B cell (primary cell): ENCODE measurements at regions not wholly inside any gene's neighbourhood (a gene's known extent, or its start where the extent isn't known, plus 50 kb on each side); places are given as distances from the start of the nearest gene placed in this dataset.

Experiments used
- ATAC-seq: fragments of 200-7000 bp; cut with Tn5 transposase; one replicate; pipeline ENCODE4 v1.10.0; 2021; ENCODE audit warnings: low read depth, mild to moderate bottlenecking, moderate number of reproducible peaks, moderate library complexity
- CTCF ChIA-PET: fragments of 350-600 bp; sonication (Branson Sonifier 250); formaldehyde crosslinking; loops from one replicate; lab custom pipeline; 2021; ENCODE audit warnings: antibody characterized with exemption, inconsistent platforms; lab: Charles Lee
- POLR2A ChIA-PET: fragments of 350-600 bp; sonication (Branson Sonifier 250); formaldehyde crosslinking; loops from one replicate; lab custom pipeline; 2021; ENCODE audit warnings: antibody characterized with exemption; lab: Charles Lee
- DNase-seq: peaks from one replicate; pipeline ENCODE4 v3.0.0; 2013
- H2AFZ ChIP-seq: 2 replicates; pipeline ENCODE4 v1.6.1; 2012; ENCODE audit warnings: mild to moderate bottlenecking, low read depth, low read length; ENCODE audit not compliant: insufficient read depth, poor library complexity, severe bottlenecking
- H3K27ac ChIP-seq, 2 donors: 1 replicate in 1 of 2; 2 replicates in 1 of 2; pipeline ENCODE4 v1.5.1; 2012 to 2013; ENCODE audit warnings: low read length in 2 of 2, mild to moderate bottlenecking in 2 of 2, moderate library complexity in 1 of 2
- H3K27me3 ChIP-seq, 4 experiments: fragments of 200-600 bp in 1 of 4; sonication (generic) in 1 of 4; replicated peaks in 1 of 4; 1 replicate in 2 of 4; 2 replicates in 2 of 4; pipeline versions ENCODE4 v1.6.1 to v1.7.0; 2013 to 2016; ENCODE audit warnings: low read length in 3 of 4, mild to moderate bottlenecking in 2 of 4, mixed read lengths in 1 of 4, moderate library complexity in 1 of 4; ENCODE audit not compliant: insufficient read depth in 4 of 4, control insufficient read depth in 3 of 4; ENCODE audit errors: control extremely low read depth in 1 of 4
- H3K36me3 ChIP-seq, 2 experiments: replicated peaks in 1 of 2; 1 replicate in 1 of 2; 2 replicates in 1 of 2; pipeline versions ENCODE4 v1.6.1 to v1.7.1; 2013; ENCODE audit warnings: low read length in 1 of 2; ENCODE audit not compliant: insufficient read depth in 2 of 2, control insufficient read depth in 1 of 2; ENCODE audit errors: control extremely low read depth in 1 of 2, extremely low read depth in 1 of 2
- H3K4me1 ChIP-seq, 2 donors: fragments of 200-600 bp in 1 of 2; sonication (generic) in 1 of 2; 1 replicate in 1 of 2; 2 replicates in 1 of 2; pipeline versions ENCODE4 v1.5.1 to v1.6.1; 2013 to 2017; ENCODE audit warnings: low read length in 2 of 2; ENCODE audit not compliant: control insufficient read depth in 2 of 2, insufficient read depth in 2 of 2
- H3K4me2 ChIP-seq: replicated peaks from 2 replicates; pipeline ENCODE3; 2012; ENCODE audit warnings: mild to moderate bottlenecking, low read depth, low read length; ENCODE audit not compliant: poor library complexity, severe bottlenecking
- H3K4me3 ChIP-seq, 5 experiments: fragments of 200-600 bp in 1 of 5; sonication (generic) in 1 of 5; 1 replicate in 3 of 5; 2 replicates in 2 of 5; pipeline versions ENCODE4 v1.5.1 to v1.7.0; 2011 to 2016; ENCODE audit warnings: low read length in 4 of 5, mild to moderate bottlenecking in 4 of 5, low read depth in 2 of 5, control low read depth in 1 of 5, moderate library complexity in 1 of 5; ENCODE audit not compliant: insufficient read depth in 1 of 5; ENCODE audit errors: control extremely low read depth in 1 of 5, extremely low read depth in 1 of 5
- H3K79me2 ChIP-seq: fragments of 200-600 bp; sonication (generic); one replicate; pipeline ENCODE4 v1.6.0; 2016; ENCODE audit warnings: low read length; ENCODE audit not compliant: control insufficient read depth, insufficient read depth
- H3K9ac ChIP-seq: fragments of 200-600 bp; sonication (generic); 2 replicates; pipeline ENCODE4 v1.6.1; 2017; ENCODE audit warnings: mild to moderate bottlenecking, low read length, moderate library complexity
- H3K9me3 ChIP-seq, 3 donors: one replicate each; pipeline versions ENCODE4 v1.6.1 to v1.7.1; 2013; ENCODE audit warnings: low read length in 2 of 3; ENCODE audit not compliant: control insufficient read depth in 2 of 3, insufficient read depth in 1 of 3; ENCODE audit errors: control extremely low read depth in 1 of 3
- H4K20me1 ChIP-seq: 2 replicates; pipeline ENCODE4 v1.6.0; 2012; ENCODE audit warnings: mild to moderate bottlenecking, low read length; ENCODE audit not compliant: insufficient read depth, control insufficient read depth, poor library complexity, severe bottlenecking
- H3K27ac Mint-ChIP-seq: one replicate; pipeline ENCODE4 v1.8.0; 2021; ENCODE audit warnings: mixed read lengths
- H3K27me3 Mint-ChIP-seq: one replicate; pipeline ENCODE4 v1.8.0; 2021; ENCODE audit warnings: mixed read lengths
- H3K4me1 Mint-ChIP-seq: one replicate; pipeline ENCODE4 v1.8.0; 2021; ENCODE audit warnings: mixed read lengths
- H3K4me3 Mint-ChIP-seq: one replicate; pipeline ENCODE4 v1.8.0; 2021; ENCODE audit warnings: mixed read lengths
- H3K9me3 Mint-ChIP-seq: one replicate; pipeline ENCODE4 v1.8.0; 2022; ENCODE audit warnings: mixed read lengths; ENCODE audit not compliant: insufficient read depth
- EZH2 ChIP-seq: IDR thresholded peaks from 2 replicates; pipeline ENCODE4 v1.6.1; 2012; ENCODE audit warnings: borderline replicate concordance, low read depth, mild to moderate bottlenecking, moderate library complexity, low read length; ENCODE audit not compliant: insufficient read depth, poor library complexity, severe bottlenecking
- WGBS: methylation state at CpG from one replicate; pipeline ENCODE4 v1.1.5; 2013; ENCODE audit warnings: missing lambda C conversion rate; ENCODE audit not compliant: insufficient coverage; 5-methylcytosine and 5-hydroxymethylcytosine counted together
- intact Hi-C: fragments of 100-400 bp; cut with micrococcal nuclease; formaldehyde crosslinking; loops from one replicate; pipeline ENCODE4 v1.10.0; 2022
- TF ChIP-seq, protein P1 (sequence below): fragments of 200-600 bp; IDR thresholded peaks from one replicate; pipeline ENCODE4 v1.8.0; 2022; ENCODE audit warnings: antibody characterized with exemption, mild to moderate bottlenecking

DNA sequence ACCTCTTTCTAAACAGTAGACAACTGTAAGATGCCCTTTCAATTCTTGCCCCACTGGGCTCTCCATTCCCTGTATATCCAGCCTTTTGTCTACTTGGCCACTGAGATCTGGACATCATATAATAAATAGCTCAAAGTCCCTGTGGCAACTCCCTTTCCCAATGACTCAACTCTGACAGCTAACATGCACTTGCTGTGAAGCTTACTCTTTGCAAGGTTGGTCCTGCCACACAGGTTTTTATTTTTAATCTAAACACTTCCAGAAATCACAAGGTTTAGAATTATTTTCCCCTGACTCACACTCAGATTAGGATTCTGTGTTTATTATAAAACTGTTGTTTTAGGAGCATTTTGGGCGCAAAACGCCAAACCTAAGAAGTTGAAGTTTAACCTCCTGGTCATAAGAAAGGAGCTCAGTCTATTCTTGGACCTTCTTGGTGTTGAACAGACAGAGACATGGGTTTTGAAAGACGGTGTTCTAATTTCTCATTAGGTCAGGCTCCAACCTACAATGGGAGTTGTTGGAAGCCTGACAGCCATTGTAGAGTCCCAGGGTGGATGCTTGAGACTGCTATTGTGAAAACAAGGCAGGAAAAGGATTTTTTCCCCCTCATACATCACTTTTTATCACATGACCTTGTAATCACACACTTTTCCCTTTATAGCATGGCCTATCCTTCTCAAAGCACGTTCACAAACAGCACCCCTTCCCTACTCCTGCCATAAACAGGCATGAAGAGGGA is 124.7 kb upstream of the SERPINE2 start:
- no peak overlapping the region for H3K4me3 ChIP-seq
- H3K27ac Mint-ChIP-seq, result no peak overlapping the region
- no peaks in the 10 kb centered on the region for H3K79me2 ChIP-seq
- H3K4me1 ChIP-seq, result no peaks in the 10 kb centered on the region
- 71% methylated on average over 2 of the region's 4 CpGs for WGBS
- ChIA-PET CTCF (interaction anchor here (0.7 kb wide), 1 partner anchor 169 kb away, joined by 3 read pairs; no protein-coding TSS in a partner anchor), POLR2A (no interaction called here)
- no peak overlapping the region for H3K4me3 Mint-ChIP-seq
- DNase-seq, result no peak
- peaks cover 0 to 4% (median 0%) of the 10 kb centered on the region in 4 experiments for H3K27me3 ChIP-seq
- H3K27ac ChIP-seq, result no peak overlapping the region
- TF ChIP-seq, protein P1, sequence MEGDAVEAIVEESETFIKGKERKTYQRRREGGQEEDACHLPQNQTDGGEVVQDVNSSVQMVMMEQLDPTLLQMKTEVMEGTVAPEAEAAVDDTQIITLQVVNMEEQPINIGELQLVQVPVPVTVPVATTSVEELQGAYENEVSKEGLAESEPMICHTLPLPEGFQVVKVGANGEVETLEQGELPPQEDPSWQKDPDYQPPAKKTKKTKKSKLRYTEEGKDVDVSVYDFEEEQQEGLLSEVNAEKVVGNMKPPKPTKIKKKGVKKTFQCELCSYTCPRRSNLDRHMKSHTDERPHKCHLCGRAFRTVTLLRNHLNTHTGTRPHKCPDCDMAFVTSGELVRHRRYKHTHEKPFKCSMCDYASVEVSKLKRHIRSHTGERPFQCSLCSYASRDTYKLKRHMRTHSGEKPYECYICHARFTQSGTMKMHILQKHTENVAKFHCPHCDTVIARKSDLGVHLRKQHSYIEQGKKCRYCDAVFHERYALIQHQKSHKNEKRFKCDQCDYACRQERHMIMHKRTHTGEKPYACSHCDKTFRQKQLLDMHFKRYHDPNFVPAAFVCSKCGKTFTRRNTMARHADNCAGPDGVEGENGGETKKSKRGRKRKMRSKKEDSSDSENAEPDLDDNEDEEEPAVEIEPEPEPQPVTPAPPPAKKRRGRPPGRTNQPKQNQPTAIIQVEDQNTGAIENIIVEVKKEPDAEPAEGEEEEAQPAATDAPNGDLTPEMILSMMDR, result no peak
- TF ChIP-seq EZH2, result no peak
- no peaks in the 10 kb centered on the region for H4K20me1 ChIP-seq
- H3K4me1 Mint-ChIP-seq, result no peaks in the 10 kb centered on the region
- intact Hi-C loops, result no loop called here
- peaks cover 18% of the 10 kb centered on the region for H3K27me3 Mint-ChIP-seq
- no peak for ATAC-seq
- H3K9me3 Mint-ChIP-seq, result peaks cover 6% of the 10 kb centered on the region
- no peak overlapping the region for H3K4me2 ChIP-seq
- H3K36me3 ChIP-seq, result no peaks in the 10 kb centered on the region
- H3K9ac ChIP-seq, result no peak overlapping the region
- H3K9me3 ChIP-seq, result peaks cover 0 to 4% (median 0%) of the 10 kb centered on the region in 3 donors
- no peak overlapping the region for H2AFZ ChIP-seq

DNA sequence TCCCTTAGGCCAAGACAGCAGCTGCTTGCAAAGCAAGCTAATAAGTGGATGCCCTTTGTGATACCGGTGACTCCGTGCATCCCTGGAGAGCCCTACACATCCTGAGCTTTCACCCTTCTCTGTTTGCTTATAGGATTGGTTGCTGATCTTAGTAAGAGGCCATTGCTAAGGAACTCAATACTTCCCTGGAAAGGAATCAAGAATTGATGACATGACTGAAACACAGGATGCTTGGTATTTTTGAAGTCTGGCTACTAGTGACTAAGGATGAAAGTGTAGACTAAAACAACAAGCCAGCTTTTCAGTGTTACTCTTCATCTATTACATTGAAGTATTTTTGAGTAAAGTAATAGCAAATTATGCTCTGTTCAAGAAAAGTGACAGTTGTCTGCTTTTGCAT is 123.0 kb upstream of the SERPINE2 start:
- no peaks in the 10 kb centered on the region for H4K20me1 ChIP-seq
- no peak for ATAC-seq
- CTCF ChIA-PET, result no interaction called here
- no peaks in the 10 kb centered on the region for H3K9me3 Mint-ChIP-seq
- no peak overlapping the region for H3K9ac ChIP-seq
- H3K4me1 Mint-ChIP-seq, result no peaks in the 10 kb centered on the region
- WGBS, result no CpG with 5 or more reads among the region's 2 CpGs
- DNase-seq, result no peak
- intact Hi-C loops, result no loop called here
- no peak overlapping the region for H2AFZ ChIP-seq
- peaks cover 0 to 4% (median 0%) of the 10 kb centered on the region in 4 experiments for H3K27me3 ChIP-seq
- no peak overlapping the region for H3K27ac Mint-ChIP-seq
- peaks cover 18% of the 10 kb centered on the region for H3K27me3 Mint-ChIP-seq
- H3K4me1 ChIP-seq, result no peaks in the 10 kb centered on the region
- H3K4me3 ChIP-seq, result no peak overlapping the region
- H3K4me2 ChIP-seq, result no peak overlapping the region
- no peak overlapping the region for H3K27ac ChIP-seq
- H3K4me3 Mint-ChIP-seq, result no peak overlapping the region
- peaks cover 0 to 4% (median 0%) of the 10 kb centered on the region in 3 donors for H3K9me3 ChIP-seq
- H3K36me3 ChIP-seq, result no peaks in the 10 kb centered on the region
- H3K79me2 ChIP-seq, result no peaks in the 10 kb centered on the region
- no peak for TF ChIP-seq EZH2
- TF ChIP-seq, protein P1, result no peak
- POLR2A ChIA-PET, result no interaction called here
